ENCODE measurements at regions not wholly inside any gene's neighbourhood (a gene's known extent, or its start where the extent isn't known, plus 50 kb on each side); places are given as distances from the start of the nearest gene placed in this dataset.

- DNase-seq = no peak
Measured at GRCh38 chr21:27649762-27650161, 682.9 kb upstream of the ADAMTS5 start.

- no peak for DNase-seq
Measured at GRCh38 chr21:27649323-27649722, 682.4 kb upstream of the ADAMTS5 start.

GRCh38 chr21:27648560-27648959 lies 681.7 kb upstream of the ADAMTS5 start:
- no peak for DNase-seq

- DNase-seq = no peak
Measured at GRCh38 chr21:27647921-27648320, 681.0 kb upstream of the ADAMTS5 start.

- no peak for DNase-seq
Measured at GRCh38 chr21:27647401-27647800, 680.5 kb upstream of the ADAMTS5 start.

GRCh38 chr21:27646691-27647090 lies 679.8 kb upstream of the ADAMTS5 start:
- no peak for DNase-seq

- DNase-seq = no peak
Measured at GRCh38 chr21:27646056-27646455, 679.2 kb upstream of the ADAMTS5 start.

GRCh38 chr21:27645285-27645684 lies 678.4 kb upstream of the ADAMTS5 start:
- DNase-seq = no peak

GRCh38 chr21:27643326-27643725 lies 676.4 kb upstream of the ADAMTS5 start:
- DNase-seq = no peak

- DNase-seq = no peak
Measured at GRCh38 chr21:27639286-27639685, 672.4 kb upstream of the ADAMTS5 start.

GRCh38 chr21:27636656-27637055 lies 669.8 kb upstream of the ADAMTS5 start:
- no peak for DNase-seq

- DNase-seq = no peak
Measured at GRCh38 chr21:27633631-27634030, 666.7 kb upstream of the ADAMTS5 start.

- no peak for DNase-seq
Measured at GRCh38 chr21:27631471-27631870, 664.6 kb upstream of the ADAMTS5 start.

- DNase-seq = no peak
Measured at GRCh38 chr21:27622631-27623030, 655.7 kb upstream of the ADAMTS5 start.

- no peak for DNase-seq
Measured at GRCh38 chr21:27614231-27614630, 647.3 kb upstream of the ADAMTS5 start.

- no peak for DNase-seq
Measured at GRCh38 chr21:27606422-27606821, 639.5 kb upstream of the ADAMTS5 start.

- no peak for DNase-seq
Measured at GRCh38 chr21:27596196-27596595, 629.3 kb upstream of the ADAMTS5 start.

- no peak for DNase-seq
Measured at GRCh38 chr21:27595716-27596115, 628.8 kb upstream of the ADAMTS5 start.

GRCh38 chr21:27590271-27590670 lies 623.4 kb upstream of the ADAMTS5 start:
- DNase-seq = peak; percentile 60

GRCh38 chr21:27589781-27590180 lies 622.9 kb upstream of the ADAMTS5 start:
- no peak for DNase-seq

GRCh38 chr21:27586986-27587385 lies 620.1 kb upstream of the ADAMTS5 start:
- DNase-seq = no peak

GRCh38 chr21:27586326-27586725 lies 619.4 kb upstream of the ADAMTS5 start:
- no peak for DNase-seq

GRCh38 chr21:27584256-27584655 lies 617.4 kb upstream of the ADAMTS5 start:
- no peak for DNase-seq

GRCh38 chr21:27582948-27583430 lies 616.1 kb upstream of the ADAMTS5 start:
- no peak for DNase-seq

GRCh38 chr21:27582246-27582947 lies 615.5 kb upstream of the ADAMTS5 start:
- no peak for DNase-seq

Data from right forelimb (tissue), 1 donor.